IPS-20b (cell line): ENCODE measurements at regions not wholly inside any gene's neighbourhood (a gene's known extent, or its start where the extent isn't known, plus 50 kb on each side); places are given as distances from the start of the nearest gene placed in this dataset.

Source experiments
- H3K27ac ChIP-seq: one replicate; pipeline ENCODE4 v1.5.1; 2013; ENCODE audit warnings: low read length
- H3K27me3 ChIP-seq: 2 replicates; pipeline ENCODE4 v1.6.1; 2013; ENCODE audit warnings: mild to moderate bottlenecking, low read length, inconsistent platforms; ENCODE audit not compliant: insufficient read depth
- H3K36me3 ChIP-seq: 2 replicates; pipeline ENCODE4 v1.6.1; 2013; ENCODE audit warnings: low read depth, mild to moderate bottlenecking, inconsistent platforms, low read length, moderate library complexity; ENCODE audit not compliant: insufficient read depth
- H3K4me1 ChIP-seq: 2 replicates; pipeline ENCODE4 v1.6.1; 2013; ENCODE audit warnings: mild to moderate bottlenecking, control low read depth, inconsistent platforms, low read length, moderate library complexity; ENCODE audit not compliant: insufficient read depth
- H3K4me3 ChIP-seq: 2 replicates; pipeline ENCODE4 v1.5.1; 2013; ENCODE audit warnings: mild to moderate bottlenecking, low read length, inconsistent platforms
- H3K9ac ChIP-seq: 2 replicates; pipeline ENCODE4 v1.6.1; 2013; ENCODE audit warnings: low read depth, mild to moderate bottlenecking, inconsistent platforms, low read length, moderate library complexity
- H3K9me3 ChIP-seq: 2 replicates; pipeline ENCODE4 v1.6.1; 2013; ENCODE audit warnings: mild to moderate bottlenecking, low read depth, low read length, inconsistent platforms; ENCODE audit not compliant: insufficient read depth

- Histone ChIP-seq H3K4me3 (no peak overlapping the region), H3K9me3 (no peaks in the 10 kb centered on the region)
These were observed 342.7 kb downstream of the CXCL12 start for GRCh38 chr10:44042075-44042770.

GRCh38 chr10:44039599-44039998, 345.3 kb downstream of the CXCL12 start:
- H3K36me3 ChIP-seq: no peaks in the 10 kb centered on the region
- H3K27me3 ChIP-seq: no peaks in the 10 kb centered on the region
- H3K27ac ChIP-seq: no peak overlapping the region
- H3K4me3 ChIP-seq: no peak overlapping the region
- H3K4me1 ChIP-seq: peaks cover 8% of the 10 kb centered on the region; the same call in 1 of the 2 replicates
- H3K9ac ChIP-seq: no peak overlapping the region
- H3K9me3 ChIP-seq: no peaks in the 10 kb centered on the region

More at GRCh38 chr10:44042075-44042770, 342.7 kb downstream of the CXCL12 start:
- Histone ChIP-seq H3K27me3 (no peaks in the 10 kb centered on the region), H3K9ac (no peak overlapping the region), H3K4me1 (peaks cover 8% of the 10 kb centered on the region; the same call in 1 of the 2 replicates), H3K36me3 (no peaks in the 10 kb centered on the region), H3K27ac (no peak overlapping the region)

GRCh38 chr10:44036425-44036824, 348.5 kb downstream of the CXCL12 start:
- no peaks in the 10 kb centered on the region; the same call in 1 of the 2 replicates for H3K4me1 ChIP-seq
- no peak overlapping the region for H3K27ac ChIP-seq
- no peak overlapping the region for H3K4me3 ChIP-seq
- no peaks in the 10 kb centered on the region for H3K36me3 ChIP-seq
- no peaks in the 10 kb centered on the region for H3K9me3 ChIP-seq
- no peak overlapping the region for H3K9ac ChIP-seq
- H3K27me3 ChIP-seq: no peaks in the 10 kb centered on the region

- Histone ChIP-seq H3K36me3 (no peaks in the 10 kb centered on the region), H3K27ac (no peak overlapping the region), H3K9ac (no peak overlapping the region), H3K9me3 (no peaks in the 10 kb centered on the region), H3K4me1 (no peaks in the 10 kb centered on the region; the same call in 1 of the 2 replicates), H3K27me3 (no peaks in the 10 kb centered on the region), H3K4me3 (no peak overlapping the region)
These were observed 349.3 kb downstream of the CXCL12 start for GRCh38 chr10:44035474-44036197.

GRCh38 chr10:44034946-44035345, 350.0 kb downstream of the CXCL12 start:
- H3K27me3 ChIP-seq: no peaks in the 10 kb centered on the region
- no peaks in the 10 kb centered on the region for H3K36me3 ChIP-seq
- no peak overlapping the region for H3K4me3 ChIP-seq

GRCh38 chr10:44033008-44033407, 351.9 kb downstream of the CXCL12 start:
- Histone ChIP-seq H3K9ac (no peak overlapping the region), H3K4me1 (no peaks in the 10 kb centered on the region; the same call in 1 of the 2 replicates), H3K27me3 (no peaks in the 10 kb centered on the region), H3K27ac (no peak overlapping the region), H3K36me3 (no peaks in the 10 kb centered on the region), H3K9me3 (no peaks in the 10 kb centered on the region), H3K4me3 (no peak overlapping the region)

More at GRCh38 chr10:44034946-44035345, 350.0 kb downstream of the CXCL12 start:
- no peaks in the 10 kb centered on the region; the same call in 1 of the 2 replicates for H3K4me1 ChIP-seq
- no peaks in the 10 kb centered on the region for H3K9me3 ChIP-seq
- H3K27ac ChIP-seq: no peak overlapping the region
- no peak overlapping the region for H3K9ac ChIP-seq

GRCh38 chr10:44032216-44032615, 352.7 kb downstream of the CXCL12 start:
- no peak overlapping the region for H3K9ac ChIP-seq
- H3K4me1 ChIP-seq: no peaks in the 10 kb centered on the region; the same call in 1 of the 2 replicates
- no peaks in the 10 kb centered on the region for H3K36me3 ChIP-seq
- H3K4me3 ChIP-seq: no peak overlapping the region
- H3K27me3 ChIP-seq: no peaks in the 10 kb centered on the region
- no peaks in the 10 kb centered on the region for H3K9me3 ChIP-seq
- H3K27ac ChIP-seq: no peak overlapping the region

- Histone ChIP-seq H3K27ac (no peak overlapping the region), H3K27me3 (no peaks in the 10 kb centered on the region), H3K4me1 (no peaks in the 10 kb centered on the region), H3K4me3 (no peak overlapping the region), H3K9me3 (no peaks in the 10 kb centered on the region), H3K36me3 (no peaks in the 10 kb centered on the region), H3K9ac (no peak overlapping the region)
These were observed 354.2 kb downstream of the CXCL12 start for GRCh38 chr10:44030738-44031137.

GRCh38 chr10:44030132-44030531, 354.8 kb downstream of the CXCL12 start:
- no peak overlapping the region for H3K4me3 ChIP-seq
- no peaks in the 10 kb centered on the region for H3K4me1 ChIP-seq
- no peaks in the 10 kb centered on the region for H3K9me3 ChIP-seq
- H3K27ac ChIP-seq: no peak overlapping the region
- no peaks in the 10 kb centered on the region for H3K27me3 ChIP-seq
- no peak overlapping the region for H3K9ac ChIP-seq
- H3K36me3 ChIP-seq: no peaks in the 10 kb centered on the region

GRCh38 chr10:44028384-44029137, 356.3 kb downstream of the CXCL12 start:
- Histone ChIP-seq H3K27ac (no peak overlapping the region), H3K4me3 (no peak overlapping the region), H3K9ac (no peak overlapping the region), H3K27me3 (no peaks in the 10 kb centered on the region), H3K4me1 (no peaks in the 10 kb centered on the region), H3K36me3 (no peaks in the 10 kb centered on the region), H3K9me3 (no peaks in the 10 kb centered on the region)

- Histone ChIP-seq H3K27ac (no peak overlapping the region), H3K4me3 (no peak overlapping the region), H3K4me1 (no peaks in the 10 kb centered on the region), H3K27me3 (no peaks in the 10 kb centered on the region), H3K9me3 (no peaks in the 10 kb centered on the region), H3K9ac (no peak overlapping the region), H3K36me3 (no peaks in the 10 kb centered on the region)
These were observed 360.4 kb downstream of the CXCL12 start for GRCh38 chr10:44024356-44025116.
